MM.1S (cell line): ENCODE measurements at regions not wholly inside any gene's neighbourhood (a gene's known extent, or its start where the extent isn't known, plus 50 kb on each side); places are given as distances from the start of the nearest gene placed in this dataset.
"Not testable (repeated sequence)": the region's sequence is repeated elsewhere in the genome, so short reads cannot be mapped to it uniquely, and the experiment has no call there.

Experiments
- EZH2 ChIP-seq: fragments of 300-600 bp; sonication (generic); optimal IDR thresholded peaks from 2 replicates; pipeline ENCODE3; 2017; ENCODE audit warnings: low read depth, mild to moderate bottlenecking, antibody characterized with exemption, low read length, mixed read lengths
- TF ChIP-seq, protein P1 (sequence below): fragments of 300-600 bp; sonication (generic); IDR thresholded peaks from 2 replicates; pipeline ENCODE4 v1.5.1; 2016; ENCODE audit warnings: antibody characterized with exemption, low read length, mixed read lengths

DNA sequence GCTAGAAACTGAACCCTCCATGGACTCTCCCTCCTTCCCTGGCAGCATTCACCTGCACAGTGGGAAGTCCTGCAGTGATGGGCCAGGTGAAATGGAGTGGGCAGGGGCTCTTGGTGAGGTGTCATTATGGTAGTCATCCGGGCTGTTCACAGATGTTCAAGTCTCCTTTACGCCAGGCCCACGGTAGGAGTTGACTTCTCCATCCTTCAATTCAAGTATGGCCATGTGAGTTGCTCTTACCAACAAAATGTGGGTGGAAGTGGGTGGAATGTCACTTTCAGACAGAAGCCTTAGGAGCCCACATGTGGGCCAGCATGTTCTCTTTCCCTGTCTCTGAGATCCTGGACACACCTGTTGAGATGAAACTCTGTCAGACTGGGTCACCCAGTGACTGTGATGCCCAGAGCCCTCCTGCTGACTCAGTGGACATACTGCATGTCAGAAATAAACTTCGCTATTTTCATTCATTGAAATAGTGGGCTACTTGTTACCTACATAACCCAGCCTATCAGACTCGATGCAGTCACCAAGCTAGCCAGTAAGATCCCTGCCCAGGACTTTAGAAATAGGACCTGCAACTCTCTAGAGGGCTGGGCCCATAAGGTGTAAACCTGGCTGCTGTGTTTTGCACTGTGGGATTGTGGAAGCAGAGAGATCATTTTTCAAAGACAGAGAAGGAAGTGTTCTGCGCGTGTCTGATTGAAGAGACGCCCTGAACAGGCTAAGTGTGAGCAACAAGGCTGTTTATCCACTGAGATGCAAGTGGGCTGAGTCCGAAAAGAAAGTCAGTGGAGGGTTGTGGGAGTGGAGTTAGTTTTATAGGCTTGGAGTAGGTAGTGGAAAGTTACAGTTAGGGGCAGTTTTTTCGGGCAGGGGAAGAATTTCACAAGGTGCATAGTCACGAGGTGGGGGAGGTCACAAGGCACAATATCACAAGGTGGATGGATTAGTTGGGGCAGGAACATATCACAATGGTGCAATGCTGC lies 174.4 kb downstream of the TRIM43 start:
- TF ChIP-seq, protein P1, sequence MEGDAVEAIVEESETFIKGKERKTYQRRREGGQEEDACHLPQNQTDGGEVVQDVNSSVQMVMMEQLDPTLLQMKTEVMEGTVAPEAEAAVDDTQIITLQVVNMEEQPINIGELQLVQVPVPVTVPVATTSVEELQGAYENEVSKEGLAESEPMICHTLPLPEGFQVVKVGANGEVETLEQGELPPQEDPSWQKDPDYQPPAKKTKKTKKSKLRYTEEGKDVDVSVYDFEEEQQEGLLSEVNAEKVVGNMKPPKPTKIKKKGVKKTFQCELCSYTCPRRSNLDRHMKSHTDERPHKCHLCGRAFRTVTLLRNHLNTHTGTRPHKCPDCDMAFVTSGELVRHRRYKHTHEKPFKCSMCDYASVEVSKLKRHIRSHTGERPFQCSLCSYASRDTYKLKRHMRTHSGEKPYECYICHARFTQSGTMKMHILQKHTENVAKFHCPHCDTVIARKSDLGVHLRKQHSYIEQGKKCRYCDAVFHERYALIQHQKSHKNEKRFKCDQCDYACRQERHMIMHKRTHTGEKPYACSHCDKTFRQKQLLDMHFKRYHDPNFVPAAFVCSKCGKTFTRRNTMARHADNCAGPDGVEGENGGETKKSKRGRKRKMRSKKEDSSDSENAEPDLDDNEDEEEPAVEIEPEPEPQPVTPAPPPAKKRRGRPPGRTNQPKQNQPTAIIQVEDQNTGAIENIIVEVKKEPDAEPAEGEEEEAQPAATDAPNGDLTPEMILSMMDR: not testable (repeated sequence)
- not testable (repeated sequence) for TF ChIP-seq EZH2
